Endothelial cell of umbilical vein (primary cell): ENCODE measurements at regions not wholly inside any gene's neighbourhood (a gene's known extent, or its start where the extent isn't known, plus 50 kb on each side); places are given as distances from the start of the nearest gene placed in this dataset.

ENCODE experiments used
- BruUV-seq: library from RNA; stranded (reverse); fragments of 400-500 nt; replicated peaks from 2 replicates; lab custom pipeline; 2021; lab: Mats Ljungman, UMichigan
- CTCF ChIA-PET: fragments of 300-600, 350-600 bp; sonication (Branson Sonifier 250); formaldehyde crosslinking; loops from one replicate; lab custom pipeline; 2021; ENCODE audit warnings: antibody characterized with exemption, inconsistent platforms; lab: Charles Lee
- POLR2A ChIA-PET: fragments of 300-600, 350-600 bp; sonication (Branson Sonifier 250); formaldehyde crosslinking; loops from one replicate; lab custom pipeline; 2021; ENCODE audit warnings: antibody characterized with exemption, inconsistent platforms; lab: Charles Lee
- DNase-seq: peaks from one replicate; pipeline ENCODE4 v3.0.0-alpha.2; 2011; ENCODE audit warnings: low read depth, low spot score
- FAIRE-seq: peaks from 2 replicates; lab custom pipeline; 2011; peaks lifted over from hg19 to GRCh38; lab: Jason Lieb, UNC
- H2AFZ ChIP-seq: 2 replicates; pipeline ENCODE4 v1.6.0; 2012; ENCODE audit warnings: low read depth, low read length, control low read depth, inconsistent platforms
- H3K27ac ChIP-seq: 2 replicates; pipeline ENCODE4 v1.5.1; 2011; ENCODE audit warnings: low read depth, mild to moderate bottlenecking, control low read depth, low read length, moderate library complexity; ENCODE audit not compliant: insufficient read depth
- H3K27me3 ChIP-seq, 2 experiments: 2 replicates each; pipeline versions ENCODE4 v1.6.0 to v1.6.1; 2011; ENCODE audit warnings: low read length in 2 of 2, mixed read lengths in 1 of 2; ENCODE audit not compliant: control insufficient read depth in 2 of 2, insufficient read depth in 2 of 2
- H3K36me3 ChIP-seq, 2 experiments: 2 replicates in 1 of 2; 3 replicates in 1 of 2; pipeline ENCODE4 v1.5.1; 2011; ENCODE audit warnings: low read length in 2 of 2, mild to moderate bottlenecking in 1 of 2, moderate library complexity in 1 of 2; ENCODE audit not compliant: control insufficient read depth in 2 of 2, insufficient read depth in 2 of 2; ENCODE audit errors: extremely low read depth in 1 of 2
- H3K4me1 ChIP-seq: 3 replicates; pipeline ENCODE4 v1.5.1; 2011; ENCODE audit warnings: mild to moderate bottlenecking, low read length; ENCODE audit not compliant: control insufficient read depth, insufficient read depth; ENCODE audit errors: extremely low read depth
- H3K4me2 ChIP-seq: 2 replicates; pipeline ENCODE4 v1.6.1; 2011; ENCODE audit warnings: low read length, control low read depth, mixed read lengths; ENCODE audit not compliant: insufficient read depth
- H3K4me3 ChIP-seq, 3 experiments: fragments of 200-600 bp in 1 of 3; sonication (generic), shearing (Covaris generic) in 1 of 3; replicated peaks in 1 of 3; 2 replicates each; pipeline ENCODE4 v1.5.1; 2011 to 2016; ENCODE audit warnings: control low read depth in 3 of 3, low read length in 3 of 3, mild to moderate bottlenecking in 2 of 3, inconsistent platforms in 1 of 3, low read depth in 1 of 3, moderate library complexity in 1 of 3; ENCODE audit not compliant: insufficient read depth in 1 of 3
- H3K79me2 ChIP-seq: 2 replicates; pipeline ENCODE4 v1.6.0; 2012; ENCODE audit warnings: low read length, inconsistent platforms; ENCODE audit not compliant: control insufficient read depth, insufficient read depth
- H3K9ac ChIP-seq: replicated peaks from 2 replicates; pipeline ENCODE3; 2011; ENCODE audit warnings: low read length, control low read depth; ENCODE audit not compliant: insufficient read depth; ENCODE audit errors: extremely low read depth
- H3K9me1 ChIP-seq: replicated peaks from 3 replicates; pipeline ENCODE4 v1.6.0; 2011; ENCODE audit warnings: mild to moderate bottlenecking, low read length; ENCODE audit not compliant: control insufficient read depth, insufficient read depth; ENCODE audit errors: extremely low read depth
- H3K9me3 ChIP-seq: replicated peaks from 2 replicates; pipeline ENCODE4 v1.5.1; 2012; ENCODE audit warnings: low read length, inconsistent platforms; ENCODE audit not compliant: control insufficient read depth, insufficient read depth
- H4K20me1 ChIP-seq: replicated peaks from 2 replicates; pipeline ENCODE3; 2011; ENCODE audit warnings: mild to moderate bottlenecking, low read length; ENCODE audit not compliant: control insufficient read depth, insufficient read depth; ENCODE audit errors: extremely low read depth
- EZH2 ChIP-seq: IDR thresholded peaks from 2 replicates; pipeline ENCODE4 v1.6.1; 2012; ENCODE audit warnings: borderline replicate concordance, low read depth, mild to moderate bottlenecking, moderate library complexity, low read length, inconsistent platforms; ENCODE audit not compliant: severe bottlenecking
- FOS ChIP-seq: IDR thresholded peaks from 2 replicates; pipeline ENCODE4 v1.6.1; 2011; ENCODE audit warnings: mild to moderate bottlenecking, low read length, moderate library complexity, borderline replicate concordance; ENCODE audit not compliant: insufficient read depth
- JUN ChIP-seq: IDR thresholded peaks from 2 replicates; pipeline ENCODE4 v1.6.1; 2011; ENCODE audit warnings: borderline replicate concordance, low read depth; ENCODE audit not compliant: insufficient read length, insufficient read depth
- MAX ChIP-seq: IDR thresholded peaks from 2 replicates; pipeline ENCODE4 v1.6.1; 2011; ENCODE audit not compliant: insufficient read depth, insufficient read length
- MYC ChIP-seq: IDR thresholded peaks from one replicate; pipeline ENCODE4 v1.6.1; 2011; ENCODE audit warnings: mild to moderate bottlenecking, low read depth, low read length
- POLR2A ChIP-seq: IDR thresholded peaks from 2 replicates; pipeline ENCODE4 v1.6.1; 2012; ENCODE audit warnings: low read depth, mild to moderate bottlenecking, control low read depth, low read length
- POLR2AphosphoS5 ChIP-seq: IDR thresholded peaks from 2 replicates; pipeline ENCODE4 v1.6.1; 2012; ENCODE audit warnings: low read depth, mild to moderate bottlenecking, control low read depth, low read length, moderate library complexity; ENCODE audit not compliant: insufficient read depth
- dilution Hi-C: fragments of 300-500 bp; cut with MboI; formaldehyde crosslinking; loops from one replicate; pipeline ENCODE4 v1.15.0; 2019; ENCODE audit warnings: low sequenced_read_pairs; ENCODE audit not compliant: extremely low pct_ligation_motif_present
- intact Hi-C: fragments of 100-400 bp; cut with micrococcal nuclease; formaldehyde crosslinking; loops from one replicate; pipeline ENCODE4 v1.10.0; 2022
- TF ChIP-seq, protein P1 (sequence below), 2 donors: IDR thresholded peaks; 1 replicate in 1 of 2; 2 replicates in 1 of 2; pipeline ENCODE4 v1.5.1; 2011; ENCODE audit warnings: low read length in 2 of 2, mild to moderate bottlenecking in 2 of 2, moderate library complexity in 2 of 2, control low read depth in 1 of 2, inconsistent platforms in 1 of 2, low read depth in 1 of 2; ENCODE audit not compliant: insufficient read depth in 1 of 2; ENCODE audit errors: extremely low read depth in 1 of 2

DNA sequence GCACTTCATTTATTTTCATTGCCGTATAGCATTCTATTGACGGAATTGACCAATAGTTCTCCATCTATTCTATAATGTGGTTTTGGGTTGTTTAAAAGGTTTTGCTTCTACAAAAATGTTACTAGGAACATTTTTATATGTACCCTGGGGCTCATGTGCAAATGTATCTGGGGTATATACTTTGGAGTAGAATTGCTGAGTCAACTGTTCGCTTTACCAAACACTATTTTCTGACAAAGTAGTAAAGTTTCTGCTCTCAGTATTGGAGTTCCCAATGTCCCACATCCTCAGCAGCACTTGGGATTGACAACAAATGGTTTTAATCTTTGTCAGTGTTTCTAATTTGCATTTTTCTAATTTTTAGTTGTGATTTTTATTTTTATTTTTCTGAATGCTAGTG, 602.6 kb downstream of the MCTP2 start:
- no peaks in the 10 kb centered on the region for H3K9me3 ChIP-seq
- H3K4me2 ChIP-seq = no peak overlapping the region
- dilution Hi-C loops (no loop called here), intact Hi-C loops (no loop called here)
- ChIA-PET CTCF (no interaction called here), POLR2A (no interaction called here)
- H3K9ac ChIP-seq = no peak overlapping the region
- H3K27ac ChIP-seq = no peak overlapping the region
- BruUV-seq = no TSS peak
- TF ChIP-seq, protein P1, sequence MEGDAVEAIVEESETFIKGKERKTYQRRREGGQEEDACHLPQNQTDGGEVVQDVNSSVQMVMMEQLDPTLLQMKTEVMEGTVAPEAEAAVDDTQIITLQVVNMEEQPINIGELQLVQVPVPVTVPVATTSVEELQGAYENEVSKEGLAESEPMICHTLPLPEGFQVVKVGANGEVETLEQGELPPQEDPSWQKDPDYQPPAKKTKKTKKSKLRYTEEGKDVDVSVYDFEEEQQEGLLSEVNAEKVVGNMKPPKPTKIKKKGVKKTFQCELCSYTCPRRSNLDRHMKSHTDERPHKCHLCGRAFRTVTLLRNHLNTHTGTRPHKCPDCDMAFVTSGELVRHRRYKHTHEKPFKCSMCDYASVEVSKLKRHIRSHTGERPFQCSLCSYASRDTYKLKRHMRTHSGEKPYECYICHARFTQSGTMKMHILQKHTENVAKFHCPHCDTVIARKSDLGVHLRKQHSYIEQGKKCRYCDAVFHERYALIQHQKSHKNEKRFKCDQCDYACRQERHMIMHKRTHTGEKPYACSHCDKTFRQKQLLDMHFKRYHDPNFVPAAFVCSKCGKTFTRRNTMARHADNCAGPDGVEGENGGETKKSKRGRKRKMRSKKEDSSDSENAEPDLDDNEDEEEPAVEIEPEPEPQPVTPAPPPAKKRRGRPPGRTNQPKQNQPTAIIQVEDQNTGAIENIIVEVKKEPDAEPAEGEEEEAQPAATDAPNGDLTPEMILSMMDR (IDR thresholded peaks at IDR 0.05; ENCODE audit: extremely low read depth in 1 of 2, insufficient read depth in 1 of 2, low read depth in 1 of 2, low read length in 2 of 2) = no peak
- TF ChIP-seq EZH2 = no peak
- TF ChIP-seq JUN = no peak
- no peak for TF ChIP-seq FOS
- no peak for TF ChIP-seq POLR2A
- no peak for TF ChIP-seq MAX
- TF ChIP-seq POLR2AphosphoS5 = no peak
- no peak for TF ChIP-seq MYC
- no peaks in the 10 kb centered on the region for H4K20me1 ChIP-seq
- no peaks in the 10 kb centered on the region for H3K36me3 ChIP-seq
- H3K4me1 ChIP-seq = no peaks in the 10 kb centered on the region
- no peak overlapping the region for H3K4me3 ChIP-seq
- H3K79me2 ChIP-seq = no peaks in the 10 kb centered on the region
- FAIRE-seq (no peak), DNase-seq (no peak)
- no peaks in the 10 kb centered on the region for H3K9me1 ChIP-seq
- no peaks in the 10 kb centered on the region for H3K27me3 ChIP-seq
- no peak overlapping the region for H2AFZ ChIP-seq
